NCI-H526 (cell line): ENCODE measurements at regions not wholly inside any gene's neighbourhood (a gene's known extent, or its start where the extent isn't known, plus 50 kb on each side); places are given as distances from the start of the nearest gene placed in this dataset.
"Not testable (repeated sequence)": the region's sequence is repeated elsewhere in the genome, so short reads cannot be mapped to it uniquely, and the experiment has no call there.

Source experiments
- DNase-seq, 2 experiments: peaks; one replicate each; lab custom pipeline; 2025; lab: John Stamatoyannopoulos, UW

DNA sequence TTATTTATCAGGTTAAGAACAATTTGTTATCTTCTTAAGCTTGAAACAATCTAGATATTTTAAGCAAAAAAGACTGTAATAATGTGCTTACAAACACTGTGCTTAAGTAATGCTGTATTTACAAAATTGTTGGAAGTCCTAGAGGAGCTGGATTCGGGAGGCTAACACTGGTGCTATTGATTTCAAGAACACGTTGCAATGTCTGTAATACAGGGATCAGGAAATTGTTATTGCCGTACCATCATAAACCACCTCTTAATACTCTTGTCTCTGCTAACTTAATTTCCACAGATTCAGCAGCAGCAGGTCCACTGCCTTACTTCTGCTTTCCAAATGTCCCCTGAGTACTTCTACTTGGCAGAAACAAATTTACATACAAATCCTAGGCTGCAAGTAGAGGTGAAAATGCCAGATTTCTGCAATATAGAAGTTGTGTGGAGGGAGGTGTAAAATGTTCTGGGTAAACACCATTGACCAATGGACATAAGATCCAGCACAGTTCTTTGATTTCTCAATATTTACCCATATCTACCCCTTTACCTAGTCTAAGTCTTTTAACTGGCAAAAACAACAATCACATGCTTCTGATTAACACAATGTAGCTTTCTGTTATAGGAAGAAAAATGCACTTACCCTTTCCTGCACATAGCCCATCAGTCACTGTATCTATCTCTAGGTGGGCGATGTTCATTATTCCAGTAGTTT lies 663.4 kb downstream of the TMTC2 start:
- no peak for DNase-seq

DNA sequence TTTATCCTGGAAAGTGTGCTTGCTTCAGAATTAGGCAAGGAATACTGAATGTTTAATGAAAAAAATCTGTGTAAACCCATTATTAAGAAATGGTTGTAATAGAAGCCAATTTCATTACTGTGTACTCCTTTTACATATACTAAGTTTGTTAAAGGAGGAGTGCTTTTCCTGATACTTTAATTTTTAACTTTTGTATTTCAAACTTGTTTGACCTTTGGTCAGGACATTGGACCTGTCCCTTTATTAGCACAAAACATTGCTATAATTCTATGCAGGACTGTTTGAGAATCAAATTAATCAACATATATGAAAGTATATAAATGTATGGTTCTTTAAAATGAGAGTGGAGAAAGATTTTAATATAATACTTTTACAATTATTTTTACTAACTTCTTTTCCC lies 659.6 kb downstream of the TMTC2 start:
- no peak for DNase-seq

DNA sequence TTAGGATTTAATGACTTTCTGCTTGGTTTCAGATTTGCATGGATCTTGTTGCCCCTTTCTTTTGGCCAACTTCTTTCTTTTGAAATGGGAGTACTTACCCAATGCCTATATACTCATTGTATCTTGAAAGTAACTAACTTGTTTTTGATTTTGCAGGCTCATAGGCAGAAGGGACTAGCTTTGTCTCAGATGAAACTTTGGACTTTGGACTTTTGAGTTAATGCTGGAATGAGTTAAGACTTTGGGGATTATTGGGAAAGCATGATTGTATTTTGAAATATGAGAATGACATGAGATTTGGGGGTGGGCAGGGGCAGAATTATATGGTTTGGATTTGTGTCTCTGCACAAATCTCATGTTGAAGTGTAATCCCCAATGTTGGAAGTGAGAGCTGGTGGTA lies 657.1 kb downstream of the TMTC2 start:
- no peak for DNase-seq

DNA sequence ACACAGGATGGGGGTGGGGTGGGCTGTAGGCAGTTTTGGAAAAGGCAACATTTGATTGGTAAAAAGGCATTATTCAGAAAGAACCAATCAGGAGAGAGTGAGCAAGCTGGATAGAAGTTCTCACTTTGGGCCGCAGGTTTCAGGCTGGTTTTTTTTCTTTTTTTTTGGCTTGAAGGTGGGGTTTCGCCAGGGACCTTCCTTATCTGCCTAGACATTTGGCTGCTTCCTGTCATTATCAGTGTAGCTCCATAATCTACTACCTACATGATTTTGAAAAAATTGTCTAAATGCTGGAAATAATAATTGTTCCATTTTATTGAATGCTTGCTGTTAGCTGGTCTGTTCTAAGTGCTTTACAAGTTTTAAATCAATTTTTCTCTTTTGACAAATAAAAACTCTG lies 649.0 kb downstream of the TMTC2 start:
- no peak for DNase-seq

DNA sequence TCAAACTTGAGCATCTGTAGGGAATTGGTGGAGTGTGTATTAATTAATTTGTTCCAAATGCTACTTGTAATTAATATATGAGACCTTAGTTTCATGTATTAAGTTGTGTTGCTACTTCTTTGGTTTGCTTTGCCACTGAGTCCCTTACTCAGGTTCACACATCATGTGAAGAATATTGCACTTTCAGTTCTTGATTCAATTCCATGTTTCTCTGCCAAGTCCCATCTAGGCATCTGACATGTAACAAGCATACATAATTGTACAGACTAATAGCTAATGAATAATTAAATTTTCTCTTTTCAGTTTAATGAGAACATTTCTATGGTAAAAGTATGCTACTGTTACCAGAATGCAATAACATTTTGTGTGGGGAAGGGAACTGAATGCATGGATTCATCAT lies 640.0 kb downstream of the TMTC2 start:
- no peak for DNase-seq

DNA sequence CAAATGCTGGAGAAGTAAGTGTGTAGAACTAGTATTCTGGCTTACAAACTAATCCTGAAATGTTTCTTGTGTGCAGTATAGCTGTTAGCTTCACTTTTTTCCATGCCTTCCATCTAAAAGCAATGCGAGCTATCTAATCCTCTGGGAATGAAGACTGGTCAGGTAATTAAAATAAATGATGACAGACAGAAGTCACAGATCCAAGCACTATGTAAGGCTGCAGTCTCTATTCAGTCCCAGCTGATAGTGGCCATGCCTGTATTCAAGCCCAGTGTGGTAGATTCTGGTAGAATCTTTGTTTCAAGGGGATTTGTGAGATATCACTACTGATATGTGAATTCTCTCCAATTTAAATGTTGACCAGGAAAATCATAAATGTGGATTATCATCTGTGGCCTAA lies 637.2 kb downstream of the TMTC2 start:
- no peak for DNase-seq

DNA sequence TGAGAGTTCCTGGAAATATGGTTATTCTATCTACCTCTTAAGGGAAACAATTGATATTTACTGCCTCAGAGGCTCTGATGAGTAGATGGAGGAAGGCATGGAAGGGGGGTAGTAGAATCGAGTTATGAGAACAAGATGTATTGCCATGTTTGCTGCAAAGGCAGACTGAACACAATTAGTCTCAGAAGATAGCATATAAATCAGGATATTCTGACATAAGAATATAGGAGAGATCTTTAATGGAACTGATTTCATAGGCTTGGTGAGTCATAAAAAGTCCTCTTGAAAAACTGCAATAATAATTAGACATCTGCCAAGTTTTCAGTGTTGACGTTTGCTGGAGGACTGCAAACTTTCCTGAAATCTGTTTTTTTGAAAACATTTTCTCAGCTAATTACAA lies 636.1 kb downstream of the TMTC2 start:
- DNase-seq: no peak

DNA sequence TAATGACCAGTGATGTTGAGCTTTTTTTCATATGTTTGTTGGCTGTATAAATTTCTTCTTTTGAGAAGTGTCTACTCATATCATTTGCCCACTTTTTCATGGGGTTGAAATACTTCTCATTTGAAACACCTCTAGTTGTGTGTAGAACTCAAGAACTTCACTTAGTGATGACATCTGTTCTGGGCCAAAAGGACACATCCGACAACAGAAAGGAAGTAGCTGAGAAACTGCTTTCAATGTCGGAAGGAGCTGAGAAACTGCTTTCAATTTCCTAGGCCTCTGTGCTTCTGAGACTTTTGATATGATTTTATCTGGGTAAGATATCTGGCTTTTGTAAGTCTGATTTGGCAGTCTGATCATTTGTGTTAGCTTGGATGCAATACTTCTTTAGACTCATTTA lies 635.3 kb downstream of the TMTC2 start:
- no peak for DNase-seq

DNA sequence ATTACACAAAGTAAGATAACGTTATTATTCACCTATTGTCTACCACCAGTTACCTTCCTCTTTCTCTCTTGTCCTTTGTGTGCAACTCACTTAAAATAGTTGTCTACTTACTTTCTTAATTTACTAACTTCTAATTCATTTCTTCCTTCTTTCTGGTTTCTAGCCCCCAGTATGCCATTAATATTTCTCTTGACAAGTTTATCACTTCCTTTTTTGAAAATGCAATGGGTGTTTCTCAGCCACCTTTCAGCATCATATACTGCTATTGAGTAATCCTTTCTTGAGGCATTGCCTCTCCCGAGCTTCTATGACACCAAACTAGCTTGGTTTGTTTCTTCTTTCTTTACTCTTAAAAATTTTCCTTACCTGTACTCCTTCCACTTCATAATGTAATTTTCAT lies 633.6 kb downstream of the TMTC2 start:
- no peak for DNase-seq

DNA sequence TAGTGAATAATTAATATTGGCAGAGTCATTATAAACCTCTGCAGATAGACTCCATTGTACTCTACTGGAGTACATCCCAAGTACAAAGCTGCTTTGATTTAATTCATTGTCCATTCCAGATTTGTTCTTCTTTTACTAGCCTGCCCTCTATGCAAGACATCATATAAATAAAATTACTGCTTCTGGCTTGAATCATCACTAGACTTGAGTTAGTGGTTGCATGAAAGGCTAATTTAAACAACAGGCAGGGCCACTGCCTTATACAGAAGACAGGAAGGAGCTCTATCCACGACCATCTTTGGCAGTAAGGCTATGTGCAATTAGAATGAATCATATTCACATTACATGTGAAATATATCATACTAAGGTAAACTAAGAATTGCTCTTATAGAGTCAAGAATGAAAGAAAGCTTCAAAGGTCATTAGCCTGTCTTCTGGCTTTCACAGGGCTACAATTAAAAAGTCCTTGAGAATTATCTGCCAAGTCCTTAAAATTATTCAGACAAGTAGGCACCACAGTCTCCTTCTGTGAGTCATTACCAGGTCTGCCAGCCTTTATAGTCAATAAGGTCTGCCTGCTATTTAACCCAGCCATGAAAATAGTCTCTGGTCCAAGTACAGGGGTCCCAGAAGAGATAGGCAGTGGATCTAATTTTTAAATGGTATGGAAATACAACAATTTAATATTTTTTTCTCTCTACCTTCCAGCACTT lies 631.8 kb downstream of the TMTC2 start:
- DNase-seq: no peak

DNA sequence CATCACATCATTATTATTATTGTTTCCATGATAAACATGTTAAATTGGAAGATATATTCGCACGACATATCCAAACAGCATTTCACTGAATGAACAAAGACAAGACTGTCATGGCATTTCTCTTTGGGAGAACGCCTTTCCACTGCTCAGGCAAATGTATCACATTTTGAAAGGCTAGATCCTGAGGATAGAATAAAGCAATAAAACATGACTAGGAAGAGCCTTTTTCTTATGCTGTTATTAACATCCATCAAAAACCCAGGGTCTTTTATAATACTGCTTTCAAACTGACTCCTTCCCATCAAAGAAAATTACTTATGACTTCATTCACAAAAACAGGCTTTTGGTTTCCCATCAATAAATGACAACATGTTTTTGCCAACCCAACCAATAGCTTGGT lies 630.9 kb downstream of the TMTC2 start:
- no peak for DNase-seq

DNA sequence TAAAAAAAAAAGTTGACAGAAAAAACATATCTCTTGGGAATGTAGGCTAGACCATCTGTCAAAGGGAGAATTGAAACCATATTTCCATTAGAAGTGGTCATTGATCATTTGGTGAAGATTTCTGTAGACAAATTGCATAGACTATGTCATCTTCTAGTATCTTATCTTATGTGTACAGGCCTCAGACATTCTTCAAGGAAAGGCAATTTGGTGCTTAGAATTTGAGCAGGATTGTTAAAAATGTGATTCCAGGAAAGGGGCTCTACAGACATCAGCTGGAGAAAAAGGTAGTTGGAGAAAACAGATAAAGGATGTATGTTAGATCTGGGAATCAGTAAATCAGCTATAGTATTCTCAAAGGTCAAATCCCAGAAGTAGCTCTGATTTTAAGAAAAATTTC lies 627.1 kb downstream of the TMTC2 start:
- no peak for DNase-seq

DNA sequence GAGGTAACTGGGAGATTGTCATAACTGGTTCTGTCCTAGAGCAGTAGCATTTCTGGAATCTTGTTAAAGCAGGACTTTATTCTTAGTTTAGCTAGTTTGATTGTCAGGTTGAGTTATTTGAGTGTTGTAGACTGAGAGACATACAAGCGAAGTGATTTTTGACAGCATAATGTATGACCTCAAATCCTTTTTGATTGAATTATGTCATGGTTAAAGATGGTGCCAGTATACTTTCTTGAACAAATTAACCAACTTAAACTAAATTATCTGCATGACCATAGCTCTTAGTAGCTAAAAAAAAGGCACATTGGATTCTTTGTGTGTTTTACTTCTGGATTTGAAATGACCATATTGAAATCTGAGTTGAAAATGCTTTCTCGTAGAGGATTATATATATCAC lies 626.6 kb downstream of the TMTC2 start:
- DNase-seq: no peak

DNA sequence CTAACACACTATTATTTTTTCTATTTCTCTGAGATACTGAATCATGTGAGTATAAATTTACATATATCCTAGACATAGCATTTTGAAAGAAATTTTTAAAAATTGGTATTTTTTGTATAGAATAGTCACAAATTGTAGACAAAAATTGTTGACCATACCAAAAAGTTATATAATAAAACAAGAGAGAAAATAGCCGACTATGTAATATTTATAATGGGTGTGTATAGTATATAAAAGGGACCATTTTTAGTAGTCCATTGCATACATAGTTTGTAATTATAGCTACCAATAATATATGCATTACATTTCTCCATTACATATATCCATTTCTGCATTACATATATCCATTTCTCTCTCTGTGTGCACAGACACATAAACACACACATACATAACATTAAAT lies 590.2 kb downstream of the TMTC2 start:
- DNase-seq: no peak

DNA sequence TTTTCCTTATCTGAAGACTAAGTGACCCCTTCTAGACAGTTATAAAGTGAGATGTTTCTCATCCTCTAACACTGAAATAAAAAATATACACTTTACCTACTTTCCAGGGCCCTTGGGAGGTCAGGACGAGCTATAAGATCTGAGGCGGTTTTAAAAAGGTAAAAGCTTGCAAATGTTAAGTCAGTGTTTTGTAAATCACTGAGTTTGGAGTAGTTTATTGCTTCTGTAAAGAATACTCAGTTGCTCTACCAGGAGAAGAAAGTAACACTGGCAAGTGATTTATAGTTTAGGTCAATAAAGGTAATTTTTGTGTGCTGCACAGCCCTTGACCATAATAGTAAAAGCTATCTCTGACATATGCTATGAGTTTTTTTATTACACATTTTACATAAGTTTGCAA lies 584.5 kb downstream of the TMTC2 start:
- DNase-seq: no peak

DNA sequence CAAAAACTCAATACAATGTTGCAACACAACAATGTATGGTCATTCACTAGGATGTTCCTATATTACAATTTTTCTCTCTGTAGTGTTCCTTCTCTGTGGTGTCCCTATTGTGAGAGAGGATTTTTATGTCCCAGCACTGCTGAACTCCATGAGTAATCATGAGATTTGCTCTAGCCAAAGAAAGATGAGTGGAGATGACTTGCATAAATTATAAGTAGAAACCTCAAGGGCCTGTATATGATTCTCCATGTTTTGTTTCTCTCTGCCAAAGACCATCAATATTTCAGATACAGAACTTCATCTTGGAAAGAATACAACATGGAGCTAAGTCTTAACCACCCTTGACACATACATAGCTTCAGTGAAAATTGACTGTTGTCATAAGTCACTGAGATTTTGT lies 579.1 kb downstream of the TMTC2 start:
- no peak for DNase-seq

DNA sequence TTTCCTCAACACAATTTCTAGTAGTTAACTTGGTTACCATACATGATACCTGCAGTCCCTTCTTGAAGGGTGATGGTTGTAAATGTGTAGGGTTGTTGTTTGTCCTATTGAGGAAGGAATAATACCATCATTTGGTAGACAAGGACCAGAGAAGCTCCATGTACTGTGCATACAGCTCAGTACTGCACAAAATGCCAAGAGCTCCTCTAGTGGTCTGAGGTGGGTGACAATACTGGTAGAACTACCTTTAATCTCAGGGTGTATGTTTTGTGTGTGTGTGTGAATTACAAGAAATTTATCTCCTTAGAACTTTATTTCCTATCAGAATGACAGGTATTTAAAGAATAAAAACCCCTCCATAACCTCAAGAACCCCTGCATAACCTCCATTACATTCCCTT lies 575.3 kb downstream of the TMTC2 start:
- DNase-seq: no peak

DNA sequence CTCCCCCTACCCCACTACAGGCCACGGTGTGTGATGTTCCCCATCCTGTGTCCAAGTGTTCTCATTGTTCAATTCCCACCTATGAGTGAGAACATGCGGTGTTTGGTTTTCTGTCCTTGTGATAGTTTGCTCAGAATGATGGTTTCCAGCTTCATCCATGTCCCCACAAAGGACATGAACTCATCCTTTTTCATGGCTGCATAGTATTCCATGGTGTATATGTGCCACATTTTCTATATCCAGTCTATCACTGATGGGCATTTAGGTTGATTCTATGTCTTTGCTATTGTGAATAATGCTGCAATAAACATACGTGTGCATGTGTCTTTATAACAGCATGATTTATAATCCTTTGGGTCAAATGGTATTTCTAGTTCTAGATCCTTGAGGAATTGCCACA lies 573.4 kb downstream of the TMTC2 start:
- not testable (repeated sequence) for DNase-seq

DNA sequence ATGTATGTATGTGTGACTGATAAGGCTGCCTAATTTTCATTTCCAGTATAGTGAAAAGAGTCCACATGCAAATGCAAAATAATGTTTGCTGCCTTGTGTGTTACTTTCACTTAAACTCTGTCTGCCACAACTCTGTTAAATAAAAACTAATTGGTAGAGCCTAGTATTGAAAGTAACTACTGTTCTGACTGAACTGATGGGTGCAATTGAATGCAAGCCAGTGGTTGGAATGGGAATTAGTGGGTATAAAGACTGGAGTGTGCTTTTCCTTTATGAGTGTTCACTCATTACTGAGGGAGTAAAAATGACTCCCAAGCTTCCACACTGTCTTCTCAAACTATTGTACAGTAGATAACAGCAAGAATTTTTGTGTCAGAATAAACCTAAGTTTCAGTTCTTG lies 571.0 kb downstream of the TMTC2 start:
- peak; percentile 12 to 53 for DNase-seq

DNA sequence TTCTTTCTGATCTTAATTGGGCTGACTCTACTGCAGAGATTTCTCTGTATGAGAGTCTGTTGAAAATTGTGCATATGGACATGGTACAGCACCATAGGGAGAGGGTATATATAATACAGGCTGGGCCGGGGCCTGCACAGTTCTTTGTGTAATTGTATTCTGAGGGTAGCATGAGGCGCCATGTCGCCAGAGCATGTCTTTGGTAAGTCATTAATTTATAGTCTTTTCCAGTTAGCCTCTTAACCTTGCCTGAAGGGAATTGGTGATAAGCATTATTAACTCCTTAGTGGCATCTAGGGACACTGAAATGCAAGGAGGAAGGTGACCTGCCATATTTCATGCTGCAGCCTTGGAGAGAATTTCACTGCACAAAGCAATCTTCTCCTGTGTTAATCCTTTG lies 569.9 kb downstream of the TMTC2 start:
- DNase-seq: no peak

DNA sequence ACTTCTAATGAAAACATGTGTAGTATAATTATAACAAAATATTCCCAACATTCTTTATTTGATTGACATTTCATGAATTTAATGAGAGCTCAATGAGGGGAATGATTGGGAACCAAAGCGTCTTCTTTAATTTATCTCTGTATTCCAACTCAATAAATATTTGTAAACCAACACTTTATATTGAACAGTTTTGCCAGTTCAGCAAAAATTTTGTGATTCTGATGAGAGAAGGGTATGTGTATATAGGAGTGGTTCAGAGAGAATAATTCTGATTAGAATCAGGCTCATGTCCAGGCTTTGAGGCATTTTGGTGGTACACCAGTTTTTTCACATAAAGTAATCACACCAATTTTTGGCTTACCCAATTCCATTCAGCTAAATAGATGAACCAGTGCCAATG lies 564.2 kb downstream of the TMTC2 start:
- DNase-seq: no peak

DNA sequence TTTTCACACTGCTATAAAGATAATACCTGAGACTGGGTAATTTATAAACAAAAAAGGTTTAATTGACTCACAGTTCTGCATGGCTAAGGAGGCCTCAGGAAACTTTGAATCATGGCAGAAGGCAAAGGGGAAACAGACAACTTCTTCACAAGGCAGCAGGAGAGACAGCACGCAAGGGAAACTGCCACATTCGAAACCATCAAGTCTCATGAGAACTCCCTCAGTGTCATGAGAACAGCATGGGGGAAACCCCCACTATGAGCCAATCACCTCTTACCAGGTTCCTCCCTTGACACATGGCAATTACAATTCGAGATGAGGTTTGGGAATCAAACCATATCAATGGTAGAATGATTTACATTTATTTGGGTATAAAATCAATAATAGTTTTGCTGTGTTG lies 558.5 kb downstream of the TMTC2 start:
- DNase-seq: no peak

DNA sequence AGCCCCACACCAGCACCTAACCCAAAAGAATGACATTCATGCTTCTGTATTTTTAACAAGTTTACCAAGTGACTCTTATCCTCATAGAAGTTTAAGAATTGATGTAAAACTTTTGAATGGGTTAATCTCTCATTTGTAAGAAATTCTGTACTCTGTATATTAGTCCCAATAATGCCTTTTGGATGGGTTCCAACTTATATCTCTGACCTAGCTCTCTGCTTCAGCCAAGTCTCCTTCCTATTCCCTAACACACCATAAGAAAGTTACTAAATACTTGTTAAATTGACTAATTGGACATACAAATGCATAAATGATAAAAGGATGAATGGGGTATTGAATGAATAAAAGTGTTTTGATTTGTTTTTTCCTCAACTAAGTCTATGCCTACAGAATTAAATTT lies 557.3 kb downstream of the TMTC2 start:
- DNase-seq: no peak

DNA sequence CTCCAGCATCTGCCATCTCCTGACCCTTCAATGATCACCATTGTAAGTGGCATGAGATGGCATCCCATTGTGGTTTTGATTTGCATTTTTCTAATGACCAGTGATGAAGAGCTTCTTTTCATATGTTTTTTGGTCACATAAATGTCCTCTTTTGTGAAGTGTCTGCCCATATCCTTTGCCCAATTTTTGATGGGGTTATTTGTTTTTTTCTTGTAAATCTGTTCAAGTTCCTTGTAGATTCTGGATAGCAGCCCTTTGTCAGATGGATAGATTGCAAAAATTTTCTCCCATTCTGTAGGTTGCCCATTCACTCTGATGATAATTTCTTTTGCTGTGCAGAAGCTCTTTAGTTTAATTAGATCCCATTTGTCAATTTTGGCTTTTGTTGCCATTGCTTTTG lies 547.3 kb downstream of the TMTC2 start:
- not testable (repeated sequence) for DNase-seq
